Right kidney (tissue), 1 donor: ENCODE measurements at regions not wholly inside any gene's neighbourhood (a gene's known extent, or its start where the extent isn't known, plus 50 kb on each side); places are given as distances from the start of the nearest gene placed in this dataset.

ENCODE experiments used
- DNase-seq: peaks from one replicate; pipeline ENCODE4 v3.0.0-alpha.2; 2016

DNA sequence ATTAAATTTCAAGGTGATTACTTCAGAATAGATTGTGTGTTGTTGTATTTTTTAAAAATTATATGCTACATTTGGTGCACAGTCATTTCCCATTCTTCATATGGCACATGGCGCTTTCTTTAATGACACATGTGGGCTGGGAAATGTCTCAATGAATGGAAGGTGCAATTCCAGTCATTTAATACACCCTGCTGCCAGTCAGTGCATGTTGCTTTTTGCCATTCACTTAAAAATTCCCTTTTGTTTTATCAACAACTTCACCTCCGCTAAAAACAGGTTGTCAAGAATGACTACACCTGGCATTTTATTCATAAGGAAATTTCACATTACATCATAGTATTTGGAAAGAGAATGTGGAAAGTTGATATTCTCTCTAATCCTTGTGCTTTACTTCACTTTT, 716.4 kb upstream of the ADAMTS5 start:
- DNase-seq: no peak

- DNase-seq: no peak
These were observed 715.0 kb upstream of the ADAMTS5 start for GRCh38 chr21:27681841-27682240.

- DNase-seq: no peak
These were observed 714.1 kb upstream of the ADAMTS5 start for GRCh38 chr21:27681038-27681437.

- no peak for DNase-seq
These were observed 713.3 kb upstream of the ADAMTS5 start for GRCh38 chr21:27680181-27680580.

DNA sequence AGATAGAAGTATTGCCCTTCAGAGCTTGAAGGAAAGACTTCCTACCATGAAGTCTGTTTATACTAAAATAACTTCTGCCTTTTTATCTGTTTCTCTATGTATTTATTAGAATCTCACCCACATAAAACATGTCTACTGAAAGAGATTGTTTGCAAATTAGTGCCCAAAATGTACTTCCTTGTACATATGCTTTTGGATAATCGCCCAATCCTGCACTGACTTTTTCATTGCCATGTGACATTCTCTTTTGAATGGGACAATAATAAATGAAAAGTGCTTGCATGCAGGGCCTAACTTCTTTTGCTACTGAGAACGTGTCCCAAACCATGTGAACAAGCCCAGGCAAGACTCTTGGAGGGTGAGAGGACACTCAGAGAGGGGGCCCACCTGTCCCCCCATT, 711.6 kb upstream of the ADAMTS5 start:
- DNase-seq: no peak

- DNase-seq: no peak
These were observed 710.7 kb upstream of the ADAMTS5 start for GRCh38 chr21:27677546-27677945.

GRCh38 chr21:27675306-27675705, 708.4 kb upstream of the ADAMTS5 start:
- DNase-seq: no peak

DNA sequence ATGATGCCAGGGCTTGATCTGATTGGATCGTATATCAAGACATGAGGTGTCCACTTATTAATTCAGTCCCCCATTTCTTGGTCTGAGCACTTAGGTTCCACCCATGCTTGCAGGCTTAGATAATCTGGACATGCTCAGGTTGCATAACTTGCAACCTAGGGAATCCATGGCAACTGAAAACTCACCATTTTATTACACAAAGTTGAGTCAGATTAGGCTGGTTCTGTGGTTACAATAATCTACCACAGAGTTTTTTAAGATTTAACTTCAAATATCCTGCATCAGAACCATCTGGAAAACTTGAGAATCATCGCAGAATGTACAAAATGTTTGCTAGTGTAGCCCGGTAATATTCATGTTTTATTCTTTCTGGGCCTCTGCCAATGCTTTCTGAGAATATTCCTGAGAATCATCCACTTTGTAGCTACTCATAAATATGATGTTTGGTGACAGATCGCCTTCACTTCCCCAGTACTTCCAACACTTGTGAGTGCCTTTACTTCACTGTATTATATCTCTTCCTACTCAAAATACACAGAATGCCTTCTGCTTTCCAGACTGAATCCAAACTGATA, 707.2 kb upstream of the ADAMTS5 start:
- no peak for DNase-seq

- DNase-seq: no peak
These were observed 706.7 kb upstream of the ADAMTS5 start for GRCh38 chr21:27673581-27673980.

GRCh38 chr21:27671207-27671606, 704.3 kb upstream of the ADAMTS5 start:
- no peak for DNase-seq

DNA sequence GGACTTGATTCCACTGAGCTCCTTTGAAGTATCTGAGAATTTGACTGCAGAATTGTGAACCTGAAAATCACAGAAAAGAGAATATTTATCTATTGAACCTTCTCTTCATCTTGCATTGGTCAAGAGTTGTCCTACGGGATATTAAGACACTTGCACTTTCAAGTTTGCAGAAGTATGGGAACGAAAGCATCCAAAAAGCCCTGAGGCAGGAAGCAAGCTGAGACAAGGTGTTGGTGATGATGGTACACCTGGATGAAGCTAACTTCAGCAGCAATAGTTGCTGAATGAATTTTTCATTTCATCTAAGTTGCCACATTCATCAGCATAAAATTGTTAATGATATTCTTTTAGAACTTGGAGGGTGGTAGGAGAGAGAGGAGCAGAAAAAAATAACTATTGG, 686.6 kb upstream of the ADAMTS5 start:
- DNase-seq: no peak

GRCh38 chr21:27649762-27650161, 682.9 kb upstream of the ADAMTS5 start:
- no peak for DNase-seq

GRCh38 chr21:27649323-27649722, 682.4 kb upstream of the ADAMTS5 start:
- DNase-seq: no peak

- no peak for DNase-seq
These were observed 681.7 kb upstream of the ADAMTS5 start for GRCh38 chr21:27648560-27648959.

DNA sequence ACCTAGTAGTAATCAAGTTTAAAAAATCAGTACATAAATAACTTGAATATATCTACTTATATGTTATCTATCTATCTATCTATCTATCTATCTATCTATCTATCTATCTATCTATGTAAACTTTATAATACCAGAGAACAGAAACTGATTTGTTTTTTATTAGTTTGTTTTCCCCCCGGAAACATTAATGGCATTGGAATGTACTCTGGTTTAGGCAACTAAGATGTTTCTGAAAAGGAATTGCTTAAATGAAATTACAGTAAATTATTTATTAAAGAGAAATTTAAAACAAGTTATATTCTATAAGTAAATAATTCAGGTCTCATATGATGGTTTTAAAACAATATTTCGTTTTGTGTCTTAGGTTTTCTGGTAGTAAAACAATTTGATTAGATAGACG, 681.0 kb upstream of the ADAMTS5 start:
- DNase-seq: no peak

- no peak for DNase-seq
These were observed 680.5 kb upstream of the ADAMTS5 start for GRCh38 chr21:27647401-27647800.

DNA sequence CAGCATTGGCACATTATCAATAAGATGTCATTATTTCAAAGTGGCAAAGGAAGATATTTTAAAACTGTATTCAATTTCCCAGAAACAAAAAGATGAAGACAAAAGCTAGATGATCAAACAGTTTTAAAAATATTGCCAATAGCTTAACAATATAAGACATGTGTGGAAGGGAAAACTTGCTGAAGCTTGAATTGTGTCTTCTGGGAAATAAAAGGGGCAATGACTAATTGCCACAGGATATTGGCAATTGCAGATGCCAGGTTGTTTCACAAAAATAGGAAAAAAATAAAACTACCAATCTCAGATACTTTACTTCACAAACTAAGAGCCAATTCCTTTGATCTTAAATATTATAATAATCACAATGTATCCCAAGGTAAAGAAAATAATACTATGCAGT, 679.8 kb upstream of the ADAMTS5 start:
- no peak for DNase-seq

DNA sequence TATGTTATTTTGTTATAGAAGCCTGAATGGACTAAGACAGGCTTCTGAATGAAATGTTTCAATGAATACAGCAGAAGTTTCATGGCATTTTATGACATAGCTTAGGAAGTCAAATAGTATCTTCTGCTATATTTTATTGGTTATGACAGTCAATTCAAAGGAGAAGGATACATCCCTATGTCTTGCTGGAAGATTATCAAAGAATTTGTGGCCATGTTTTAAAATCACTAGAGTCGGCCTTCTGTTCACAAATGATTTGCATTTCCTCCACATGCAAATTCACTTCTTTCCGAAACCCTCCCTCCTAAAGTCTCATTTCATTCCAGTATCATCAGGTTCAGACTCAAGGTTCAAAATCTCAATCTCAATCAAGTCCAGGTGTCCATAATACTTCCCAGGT, 679.2 kb upstream of the ADAMTS5 start:
- no peak for DNase-seq

GRCh38 chr21:27645285-27645684, 678.4 kb upstream of the ADAMTS5 start:
- no peak for DNase-seq

DNA sequence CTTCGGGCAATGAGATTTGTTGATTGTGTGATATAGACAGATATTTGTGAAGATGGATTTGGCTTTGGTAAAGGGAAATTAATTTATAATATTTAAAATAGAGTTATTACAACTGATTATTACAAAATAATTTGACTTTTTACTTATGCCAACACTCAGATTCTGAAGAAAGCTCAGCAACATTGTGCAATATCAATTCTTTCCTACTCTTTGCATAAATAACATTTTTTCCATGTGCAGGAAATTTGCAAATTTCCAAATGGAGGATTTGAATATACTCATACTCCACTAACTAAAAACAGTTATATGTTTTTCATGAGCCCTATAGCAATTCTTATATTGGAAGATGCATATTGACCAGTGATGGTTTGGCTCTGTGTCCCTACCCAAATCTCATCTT, 676.4 kb upstream of the ADAMTS5 start:
- DNase-seq: no peak

- DNase-seq: no peak
These were observed 672.4 kb upstream of the ADAMTS5 start for GRCh38 chr21:27639286-27639685.

- DNase-seq: no peak
These were observed 669.8 kb upstream of the ADAMTS5 start for GRCh38 chr21:27636656-27637055.

DNA sequence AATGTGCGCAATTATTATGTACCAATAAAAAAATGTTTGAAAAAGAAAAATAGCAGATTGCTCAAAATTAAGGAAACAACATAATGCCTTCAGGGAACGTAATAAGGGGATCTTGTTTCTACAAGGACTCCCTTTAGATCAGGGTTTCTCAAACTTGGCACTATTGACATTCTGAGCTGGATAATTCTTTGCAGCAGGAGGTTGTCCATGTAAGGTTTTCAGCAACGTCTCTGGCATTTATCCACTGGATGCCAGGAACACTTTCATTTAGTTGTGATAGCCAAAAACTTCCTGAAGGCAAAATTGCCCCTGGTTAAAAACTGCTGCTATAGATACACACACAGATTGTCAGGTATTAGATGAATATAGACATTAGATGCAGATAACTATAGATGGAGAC, 666.7 kb upstream of the ADAMTS5 start:
- no peak for DNase-seq

DNA sequence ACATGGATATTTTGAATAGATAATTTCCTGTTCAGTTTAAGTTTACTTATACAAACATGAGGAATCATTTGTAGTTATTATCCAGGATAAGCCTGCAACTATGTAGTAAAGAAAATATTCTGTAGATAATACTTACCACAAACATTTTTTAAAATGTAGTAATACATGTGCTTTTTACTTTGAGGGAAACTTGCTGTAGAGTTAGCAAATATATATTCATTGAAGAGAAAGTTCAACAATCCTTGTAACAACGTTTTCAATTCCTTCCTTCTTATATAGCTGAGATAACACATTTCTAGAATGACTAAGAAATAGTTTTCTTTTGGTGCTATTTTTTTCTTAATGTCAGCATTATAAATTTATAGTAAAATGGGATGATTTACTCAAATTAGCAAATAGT, 664.6 kb upstream of the ADAMTS5 start:
- no peak for DNase-seq

DNA sequence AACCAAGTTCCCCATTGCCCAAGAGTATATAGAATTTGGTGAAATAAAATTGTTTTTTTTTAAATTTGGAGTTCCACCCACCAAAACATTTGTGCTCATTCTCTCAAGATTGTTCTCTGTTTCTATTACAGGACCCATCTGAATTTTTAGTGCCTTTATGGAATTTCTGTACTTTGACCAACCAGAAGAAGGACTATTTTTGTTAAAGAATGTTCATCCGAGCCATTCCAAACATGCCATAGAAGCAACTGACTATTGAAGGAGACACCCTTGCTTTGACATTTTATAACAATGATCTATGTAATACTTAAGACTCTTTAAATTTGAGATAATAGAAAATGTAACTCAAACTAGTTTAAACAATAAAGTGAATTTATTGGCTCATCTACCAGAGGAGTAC, 655.7 kb upstream of the ADAMTS5 start:
- no peak for DNase-seq
